GM18861 (cell line): ENCODE measurements at regions not wholly inside any gene's neighbourhood (a gene's known extent, or its start where the extent isn't known, plus 50 kb on each side); places are given as distances from the start of the nearest gene placed in this dataset.
"Not testable (repeated sequence)": the region's sequence is repeated elsewhere in the genome, so short reads cannot be mapped to it uniquely, and the experiment has no call there.

Experiments
- ATAC-seq: cut with Tn5 transposase; IDR thresholded peaks from one replicate; pipeline ENCODE4 v1.9.1; 2021; ENCODE audit not compliant: unreplicated experiment

DNA sequence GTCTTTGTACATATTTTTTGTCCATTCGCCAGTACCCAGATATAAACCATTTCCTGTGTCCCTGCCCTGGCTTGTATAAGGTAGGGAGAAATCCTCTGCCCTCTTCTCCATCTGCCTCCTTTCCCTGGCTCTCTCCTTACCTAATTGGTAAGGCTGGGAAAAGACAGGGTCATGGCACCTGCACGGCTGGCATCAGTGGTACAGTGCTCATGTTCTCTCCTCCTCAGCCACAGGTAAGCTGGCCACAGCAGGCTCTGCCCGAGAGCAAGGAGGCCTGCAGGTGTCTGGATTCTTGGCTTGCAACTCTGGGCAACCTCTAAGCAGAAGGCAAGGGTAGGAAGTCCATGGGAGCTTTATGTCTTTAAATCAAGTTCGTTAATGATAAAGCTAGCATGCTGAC, 419.9 kb downstream of the BUD13 start:
- ATAC-seq, result no peak

DNA sequence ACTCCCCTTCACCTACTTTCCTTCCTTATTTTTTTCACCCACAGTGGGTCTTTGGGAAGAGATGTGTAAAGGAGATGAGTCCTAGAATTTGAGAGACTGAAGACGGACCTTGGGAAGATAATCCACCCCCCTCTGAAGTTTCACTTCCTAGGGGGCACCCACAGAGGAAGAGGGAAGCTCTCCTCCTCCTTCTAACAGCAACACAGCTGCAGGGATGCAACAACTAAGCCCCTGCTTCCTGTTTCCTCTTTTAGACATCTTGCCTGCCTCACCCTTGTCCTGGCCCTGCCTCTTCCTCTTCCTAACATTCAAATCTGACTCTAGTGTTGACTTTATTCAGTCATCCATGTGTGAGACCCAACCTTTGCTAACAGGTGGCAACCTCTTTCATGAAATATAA, 424.6 kb downstream of the BUD13 start:
- no peak for ATAC-seq

DNA sequence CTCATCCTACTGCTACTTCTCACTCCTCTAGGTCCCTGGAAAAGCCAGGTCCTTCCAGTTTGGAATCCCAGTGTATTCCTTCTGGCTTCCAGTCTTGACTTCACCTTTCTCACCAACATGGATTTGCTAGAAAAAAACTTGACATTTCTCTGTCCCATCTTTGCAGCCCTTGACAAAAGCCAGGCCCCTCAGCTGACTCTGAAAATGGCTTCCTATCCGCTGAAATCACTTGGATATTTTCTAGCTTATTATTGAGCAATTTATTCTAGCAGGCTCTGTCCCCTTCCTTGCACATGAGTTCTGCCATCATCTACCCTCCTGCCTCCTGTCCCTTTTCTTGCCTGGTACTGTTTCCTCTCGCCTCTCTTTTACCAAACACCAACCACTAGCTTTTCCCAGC, 427.2 kb downstream of the BUD13 start:
- no peak for ATAC-seq

DNA sequence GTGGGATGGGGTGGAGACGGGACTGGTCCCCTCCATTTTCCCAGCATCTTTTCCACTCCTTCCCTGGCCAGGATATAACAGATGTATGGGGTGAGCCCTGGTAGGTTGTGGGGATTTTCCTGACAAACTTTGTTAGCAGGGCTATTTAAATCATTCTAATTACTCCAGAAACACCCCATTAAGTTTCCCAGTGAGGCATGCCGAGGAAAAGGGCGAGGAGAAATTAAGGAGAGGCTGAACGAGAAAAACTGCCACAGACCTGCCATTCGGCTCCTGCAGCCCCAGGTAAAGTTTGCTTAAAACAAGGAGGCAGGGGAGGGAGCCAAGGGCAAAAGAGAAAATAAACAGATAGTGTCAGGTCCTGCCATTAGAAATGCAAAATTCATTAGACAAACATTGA, 428.2 kb downstream of the BUD13 start:
- no peak for ATAC-seq

DNA sequence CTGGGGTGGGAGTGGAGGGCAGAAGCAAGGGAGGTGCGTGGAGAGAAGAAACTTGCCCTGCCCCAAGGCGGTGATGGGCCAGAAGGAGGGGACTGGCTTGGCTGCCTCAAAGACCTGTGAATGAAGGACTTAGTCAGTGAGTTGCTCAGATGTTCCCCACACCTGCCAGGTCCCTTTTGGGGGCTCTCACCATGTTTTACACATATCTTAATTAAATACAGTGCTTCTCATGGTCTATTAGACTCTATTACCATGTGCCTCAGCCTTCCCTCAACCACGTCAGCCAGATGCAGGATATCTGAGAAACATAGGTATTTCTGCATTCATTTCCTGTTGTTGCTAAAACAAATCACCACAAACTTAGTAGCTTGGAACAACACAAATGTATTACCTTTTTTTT, 429.5 kb downstream of the BUD13 start:
- ATAC-seq, result no peak

DNA sequence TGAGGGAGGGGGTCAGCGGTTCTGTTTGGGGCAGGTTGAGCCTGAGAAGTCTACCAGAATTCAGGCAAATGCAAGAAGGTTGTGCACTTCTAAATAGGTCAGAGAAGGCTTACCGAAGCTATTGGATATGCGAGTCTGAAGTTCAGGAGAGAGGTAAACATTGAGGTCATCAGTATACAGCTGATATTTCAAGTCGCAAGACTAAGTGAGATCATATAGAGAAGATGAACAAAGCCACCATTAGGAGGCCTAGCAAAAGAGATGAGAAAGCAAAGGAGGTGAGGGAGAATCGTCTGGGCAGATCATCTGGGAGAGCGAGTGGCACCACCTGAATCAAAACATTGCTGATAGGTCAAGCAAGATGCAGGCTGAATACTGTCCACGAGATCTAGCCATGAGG, 430.6 kb downstream of the BUD13 start:
- no peak for ATAC-seq

DNA sequence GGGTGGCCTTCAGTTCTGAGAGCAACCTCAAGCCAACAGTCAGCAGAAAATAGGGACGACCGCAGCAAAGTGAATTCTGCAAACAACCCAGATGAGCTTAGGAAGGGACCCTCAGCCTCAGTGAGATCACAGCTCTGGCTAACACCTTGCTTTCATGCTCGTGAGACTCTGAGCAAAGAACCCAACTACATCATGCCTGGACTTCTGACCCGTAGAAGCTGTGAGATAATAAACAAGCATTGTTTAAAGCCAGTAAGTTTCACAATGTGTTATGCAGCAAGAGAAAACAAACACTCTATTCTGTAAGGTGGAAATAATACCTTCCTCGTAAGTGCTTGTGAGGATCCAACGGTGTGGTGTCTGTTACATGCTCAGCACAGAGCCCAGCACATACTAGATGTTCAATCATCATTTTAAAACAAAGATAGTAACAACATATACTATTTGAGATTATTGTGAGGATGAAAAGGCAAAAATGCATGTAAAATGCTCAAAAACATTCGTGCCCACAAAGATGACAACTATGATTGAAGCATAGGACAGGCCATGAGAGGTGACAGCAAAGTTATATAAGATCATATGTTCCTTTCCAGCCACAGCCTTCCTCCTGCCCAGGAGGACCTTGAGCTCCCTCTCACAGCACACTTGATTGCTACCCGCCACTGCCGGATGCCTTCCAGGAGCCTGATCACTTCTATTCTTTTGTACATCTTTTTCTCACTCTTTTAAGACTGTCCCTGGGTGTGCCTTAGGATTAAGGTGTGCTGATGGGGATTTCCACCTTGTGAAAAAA, 433.3 kb downstream of the BUD13 start:
- no peak for ATAC-seq

DNA sequence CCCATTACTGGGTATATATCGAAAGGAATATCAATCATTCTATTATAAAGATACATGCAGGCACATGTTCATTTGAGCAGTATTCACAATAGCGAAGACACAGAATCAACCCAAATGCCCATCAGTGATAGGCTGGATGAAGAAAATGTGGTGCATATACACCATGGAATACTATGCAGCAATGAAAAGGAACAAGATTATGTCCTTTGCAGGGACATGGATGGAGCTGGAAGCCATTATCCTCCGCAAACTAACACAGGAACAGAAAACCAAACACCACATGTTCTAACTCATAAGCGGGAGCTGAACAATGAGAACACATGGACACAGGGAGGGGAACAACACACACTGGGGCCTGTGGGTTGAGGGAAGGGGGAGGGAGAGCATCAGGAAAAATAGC, 434.3 kb downstream of the BUD13 start:
- not testable (repeated sequence) for ATAC-seq

DNA sequence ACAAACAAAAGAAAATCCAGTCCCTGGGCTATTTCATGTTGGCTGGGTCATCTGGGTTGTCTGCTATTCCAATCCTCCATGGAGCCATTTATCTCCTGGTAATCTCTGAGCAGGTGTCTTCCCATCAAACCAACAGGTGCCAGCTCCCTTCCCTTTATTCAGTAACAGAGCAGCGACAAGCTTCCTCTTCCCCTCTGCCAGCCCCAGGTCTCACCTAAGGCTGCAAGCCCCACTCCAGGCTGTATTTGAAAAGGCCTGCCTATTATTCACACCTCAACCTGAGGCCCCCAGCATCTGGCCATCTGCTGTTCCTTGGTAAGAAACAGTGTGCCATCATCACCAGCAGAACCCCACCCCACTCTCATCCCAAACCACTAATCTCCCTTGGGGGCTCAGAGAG, 436.2 kb downstream of the BUD13 start:
- ATAC-seq, result no peak

DNA sequence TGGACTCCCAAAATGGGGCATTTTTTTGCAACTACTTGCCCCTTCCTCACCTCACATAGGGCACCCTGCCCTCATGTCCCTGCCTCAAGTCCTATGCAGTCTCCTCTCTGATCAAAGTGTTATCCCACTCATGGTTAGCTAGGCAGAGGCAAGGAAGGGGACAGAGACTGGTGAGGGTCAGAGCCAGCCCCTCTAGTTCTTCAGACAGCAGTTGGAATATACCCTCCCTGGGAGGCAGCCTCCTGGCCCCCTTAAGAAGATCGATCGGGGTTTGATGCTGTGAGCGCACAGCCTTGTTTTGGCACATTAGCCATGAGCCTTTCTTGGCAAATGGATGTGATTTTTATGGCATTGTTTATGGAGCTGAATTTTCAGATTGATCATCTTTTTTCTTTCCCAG, 436.9 kb downstream of the BUD13 start:
- no peak for ATAC-seq

DNA sequence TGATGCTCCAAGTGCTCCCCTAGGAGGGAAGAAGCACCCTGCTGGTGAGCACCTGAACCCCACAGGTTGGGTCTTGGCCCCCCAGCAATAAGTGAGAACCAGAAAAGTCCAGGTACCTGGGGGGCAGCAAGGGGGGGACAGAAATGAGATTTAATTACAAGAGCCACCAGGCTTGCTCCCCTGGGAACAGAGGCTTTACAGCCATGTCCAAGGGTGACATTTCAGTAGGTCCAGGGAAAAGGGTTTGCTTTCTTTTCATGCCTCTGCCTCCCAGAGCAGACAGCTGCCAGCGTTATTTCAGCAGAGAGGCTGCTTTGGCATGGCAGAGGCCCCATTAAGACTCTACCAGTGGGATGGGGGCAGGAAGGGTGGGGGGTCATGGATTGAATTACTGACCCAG, 437.7 kb downstream of the BUD13 start:
- no peak for ATAC-seq

DNA sequence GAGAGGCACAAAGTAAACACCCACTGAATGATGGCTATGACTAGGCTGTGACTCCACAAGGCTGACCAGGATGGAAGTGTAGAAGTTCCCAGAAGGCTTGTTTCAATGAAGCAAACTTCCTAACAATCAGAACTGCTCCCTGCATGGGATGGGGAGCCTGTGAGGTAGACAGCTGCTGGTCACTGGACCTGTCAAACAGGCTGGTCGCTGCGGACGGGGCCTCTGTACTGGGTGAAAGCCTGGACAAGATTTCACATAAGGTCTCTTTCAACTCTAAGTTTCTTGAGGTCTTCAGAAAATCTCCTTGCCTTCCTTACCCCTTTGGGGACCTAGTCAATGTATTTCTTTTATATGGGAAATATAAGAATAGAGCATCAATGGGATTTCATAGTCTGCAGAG, 438.2 kb downstream of the BUD13 start:
- no peak for ATAC-seq

DNA sequence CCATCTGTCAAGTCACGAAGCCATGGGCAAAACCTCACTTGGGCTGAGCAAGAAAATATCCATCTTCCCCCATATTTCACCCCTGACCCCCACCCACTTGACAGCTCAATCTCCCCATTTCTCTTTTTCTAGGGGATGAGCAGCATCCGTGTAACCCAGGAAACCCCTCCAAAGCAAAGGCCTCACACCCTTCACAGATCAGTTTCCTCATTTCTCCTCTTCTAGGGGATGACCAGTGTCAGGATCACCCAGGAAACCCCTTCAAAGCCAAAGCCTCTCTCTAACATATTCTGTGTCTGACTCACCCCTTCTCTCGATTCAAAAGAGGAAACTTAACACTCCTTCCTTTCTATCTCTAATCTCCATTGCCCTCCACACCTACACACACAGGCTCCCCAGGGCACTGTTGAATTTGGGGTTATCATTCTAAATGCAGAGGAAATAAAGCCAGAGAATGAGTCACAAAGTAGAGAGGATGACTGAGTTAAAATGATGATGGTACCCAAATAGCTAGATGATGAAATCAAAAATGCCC, 439.7 kb downstream of the BUD13 start:
- no peak for ATAC-seq

DNA sequence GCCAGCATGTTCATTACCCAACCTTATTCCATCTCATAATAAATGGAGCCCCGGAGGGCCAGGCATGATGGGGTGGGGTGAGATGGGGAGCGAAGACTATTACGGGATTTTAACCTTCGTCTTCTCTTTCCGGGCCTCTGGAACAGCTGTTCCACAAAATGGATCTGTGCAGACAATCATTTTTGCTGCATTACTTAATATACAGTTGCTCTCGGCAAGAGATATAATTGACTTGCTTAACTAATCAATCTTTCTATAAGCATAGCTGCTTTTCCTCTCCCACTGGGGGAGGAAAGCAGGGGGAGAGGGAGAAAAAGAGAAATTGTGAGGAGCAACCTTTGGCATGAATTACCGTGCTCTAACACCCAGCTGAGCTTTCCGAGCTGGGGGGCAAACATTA, 440.4 kb downstream of the BUD13 start:
- ATAC-seq, result no peak

DNA sequence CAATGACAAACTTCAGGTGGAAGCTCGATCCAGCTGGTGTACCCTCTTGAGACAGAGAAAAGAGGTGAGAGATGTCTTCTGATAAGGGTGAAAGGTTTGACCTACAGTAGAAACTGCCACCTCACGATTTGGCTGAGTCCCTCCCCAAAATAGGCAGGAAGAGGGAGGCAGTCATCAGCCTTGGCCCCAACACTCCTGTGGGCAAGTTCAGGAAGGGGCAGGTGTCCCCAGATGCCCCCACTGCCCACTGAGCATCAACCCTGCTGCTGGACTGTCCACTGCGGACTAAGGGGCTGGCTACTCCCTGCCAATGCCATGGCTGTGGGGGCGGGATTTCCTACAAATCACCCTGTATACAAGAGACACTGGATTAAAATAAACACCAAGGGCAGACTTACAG, 441.4 kb downstream of the BUD13 start:
- no peak for ATAC-seq

DNA sequence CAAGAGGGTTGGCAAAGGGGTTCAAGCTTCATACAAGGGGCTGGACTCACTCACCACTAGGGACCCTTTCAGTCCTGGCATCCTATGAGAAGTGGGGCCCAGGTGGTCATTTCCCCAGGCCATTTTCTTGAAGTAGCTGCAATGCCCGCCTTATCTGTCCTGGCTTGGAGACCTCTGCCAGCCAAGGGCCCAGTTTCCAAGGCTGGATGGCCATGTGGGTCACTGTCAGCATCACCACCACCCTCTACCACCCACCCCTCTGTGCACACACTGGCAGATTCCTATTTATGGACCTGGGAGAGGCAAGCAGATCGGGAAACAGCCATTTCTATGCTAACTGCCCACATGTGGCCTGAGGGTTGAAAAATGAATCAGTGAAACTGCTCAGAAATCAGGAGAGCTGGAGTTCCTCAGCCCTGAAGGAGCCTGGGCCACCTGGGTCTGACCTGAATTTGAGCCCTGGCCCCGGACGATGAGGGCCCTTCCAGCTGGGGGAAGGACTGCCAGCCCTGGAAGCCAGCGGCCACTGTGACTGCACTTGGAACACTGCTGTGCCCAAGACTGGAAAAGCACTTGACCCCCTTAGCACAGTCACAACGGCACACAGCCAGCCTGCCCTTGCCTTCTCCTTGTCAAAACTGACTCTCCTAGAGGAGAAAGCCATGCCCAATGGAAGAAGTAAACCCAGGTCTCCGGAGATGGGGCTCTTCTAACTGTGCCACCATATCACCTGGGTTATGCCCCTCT, 442.2 kb downstream of the BUD13 start:
- ATAC-seq, result no peak

DNA sequence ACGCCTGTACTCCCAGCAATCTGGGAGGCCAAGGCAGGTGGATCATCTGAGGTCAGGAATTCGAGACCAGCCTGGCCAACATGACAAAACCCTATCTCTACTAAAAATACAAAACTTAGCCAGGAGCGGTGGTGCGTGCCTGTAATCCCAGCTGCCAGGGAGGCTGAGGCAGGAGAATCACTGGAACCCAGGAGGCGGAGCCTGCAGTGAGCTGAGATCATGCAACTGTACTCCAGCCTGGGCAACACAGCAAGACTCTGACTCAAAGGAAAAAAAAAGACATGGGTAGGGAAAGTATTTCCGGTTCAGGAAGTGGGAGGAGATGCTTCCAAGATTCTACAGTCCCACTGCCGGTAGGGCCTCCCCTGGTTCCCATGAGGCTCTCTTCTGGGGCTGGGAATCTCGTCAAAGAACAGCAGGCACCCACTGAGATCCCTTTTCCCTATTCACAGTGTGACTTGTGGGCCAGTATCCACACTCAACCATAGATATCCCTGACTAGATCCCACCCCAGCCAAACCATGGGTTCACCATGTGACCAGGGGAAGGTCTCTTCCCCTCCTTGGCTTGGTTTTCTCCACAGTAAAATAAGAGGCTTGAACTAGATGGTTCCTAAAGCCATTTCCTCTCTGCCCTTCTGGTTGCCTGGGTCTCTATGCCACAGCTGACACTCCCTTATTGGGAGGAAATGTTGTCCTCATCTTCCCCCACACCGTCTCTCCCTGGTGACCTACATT, 443.3 kb downstream of the BUD13 start:
- ATAC-seq, result no peak

DNA sequence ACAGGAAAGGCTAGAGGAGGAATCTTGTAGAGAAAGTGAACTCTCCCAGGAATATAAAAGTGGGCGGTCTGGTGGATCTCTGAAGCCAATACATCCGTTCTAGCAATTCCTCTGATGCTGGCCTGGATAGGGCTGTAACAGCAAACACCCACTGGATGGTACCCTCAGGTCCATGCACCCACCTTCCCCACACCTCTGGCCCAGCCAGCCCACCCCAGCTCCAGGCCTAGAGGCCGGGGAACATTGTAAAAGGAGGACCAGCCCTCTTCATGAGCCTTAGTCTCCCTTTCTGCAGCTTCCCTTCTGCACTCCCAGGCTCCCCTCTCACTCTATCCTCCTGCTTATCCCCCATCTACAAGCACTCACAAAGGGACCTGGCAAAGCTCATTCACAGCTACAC, 443.9 kb downstream of the BUD13 start:
- no peak for ATAC-seq

DNA sequence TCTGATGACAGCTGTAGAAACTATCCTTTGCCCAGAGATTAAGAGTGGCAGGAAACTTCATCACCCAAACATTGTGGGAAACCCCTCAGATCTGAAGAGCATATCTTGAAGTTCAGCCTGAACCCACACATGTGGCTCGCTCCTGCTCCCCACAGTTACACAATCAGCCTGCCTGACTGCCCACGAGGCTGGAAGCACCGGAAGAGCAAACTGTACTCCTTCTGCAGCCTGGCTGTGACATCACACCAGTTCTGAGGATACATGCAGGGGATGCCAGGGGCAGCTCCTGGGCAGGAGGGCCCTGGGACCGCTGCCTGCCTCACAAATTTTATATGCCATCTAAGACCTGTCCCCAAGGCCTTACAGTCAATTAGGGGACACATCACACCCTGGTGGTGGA, 444.4 kb downstream of the BUD13 start:
- no peak for ATAC-seq

DNA sequence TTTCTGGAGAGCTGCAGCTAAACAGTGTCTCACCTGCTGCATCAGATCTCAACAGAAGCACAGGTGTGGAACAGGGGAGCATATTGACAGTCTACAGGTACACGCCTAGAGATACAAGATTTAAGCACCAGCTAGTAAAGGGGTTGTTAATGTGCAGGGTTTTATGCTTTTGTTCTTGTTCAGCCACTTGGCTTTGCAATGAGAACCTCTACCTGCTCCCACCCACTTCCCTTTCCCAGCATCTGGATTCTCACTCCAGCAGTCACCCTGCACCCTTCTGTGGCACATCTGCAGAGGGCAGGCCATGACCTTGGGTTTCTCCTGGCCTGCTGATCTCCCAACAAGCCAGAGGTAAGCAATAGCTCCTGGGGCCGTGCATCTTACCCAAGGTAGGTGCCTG, 446.6 kb downstream of the BUD13 start:
- ATAC-seq, result no peak

DNA sequence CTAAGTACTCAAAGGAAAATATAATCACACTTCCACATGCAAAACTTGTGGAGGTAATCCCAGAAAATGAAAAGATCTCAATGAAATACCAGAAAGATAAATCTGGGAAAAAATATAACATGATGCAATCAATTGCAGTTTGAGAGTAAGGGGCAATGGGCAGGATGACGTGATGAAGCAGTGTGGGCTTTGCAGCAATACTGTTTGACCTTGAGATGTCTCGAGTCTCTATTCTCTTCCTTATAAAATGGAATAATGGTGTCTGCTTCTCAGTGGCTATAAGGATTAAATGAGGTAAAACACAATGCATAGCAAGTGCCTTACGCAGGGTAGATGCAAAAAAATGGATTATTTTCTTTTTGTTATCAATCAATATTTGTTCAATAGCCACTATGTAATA, 447.5 kb downstream of the BUD13 start:
- ATAC-seq, result no peak

DNA sequence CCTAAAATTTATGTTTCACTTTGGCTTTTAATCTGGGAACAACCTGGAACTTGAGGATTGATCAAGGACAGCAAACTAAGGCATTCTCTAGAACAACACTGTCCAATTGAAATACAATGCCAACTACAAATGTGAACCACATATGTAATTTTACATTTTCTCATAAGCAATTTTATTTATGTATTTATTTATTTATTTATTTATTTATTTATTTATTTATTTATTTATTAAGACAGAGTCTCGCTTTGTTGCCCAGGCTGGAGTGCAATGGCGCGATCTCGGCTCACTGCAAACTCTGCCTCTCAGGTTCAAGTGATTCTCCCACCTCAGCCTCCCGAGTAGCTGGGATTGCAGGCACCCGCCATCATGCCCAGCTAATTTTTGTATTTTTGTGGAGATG, 448.7 kb downstream of the BUD13 start:
- not testable (repeated sequence) for ATAC-seq
